ENCODE measurements at regions not wholly inside any gene's neighbourhood (a gene's known extent, or its start where the extent isn't known, plus 50 kb on each side); places are given as distances from the start of the nearest gene placed in this dataset.
"Not testable (repeated sequence)": the region's sequence is repeated elsewhere in the genome, so short reads cannot be mapped to it uniquely, and the experiment has no call there.

DNA sequence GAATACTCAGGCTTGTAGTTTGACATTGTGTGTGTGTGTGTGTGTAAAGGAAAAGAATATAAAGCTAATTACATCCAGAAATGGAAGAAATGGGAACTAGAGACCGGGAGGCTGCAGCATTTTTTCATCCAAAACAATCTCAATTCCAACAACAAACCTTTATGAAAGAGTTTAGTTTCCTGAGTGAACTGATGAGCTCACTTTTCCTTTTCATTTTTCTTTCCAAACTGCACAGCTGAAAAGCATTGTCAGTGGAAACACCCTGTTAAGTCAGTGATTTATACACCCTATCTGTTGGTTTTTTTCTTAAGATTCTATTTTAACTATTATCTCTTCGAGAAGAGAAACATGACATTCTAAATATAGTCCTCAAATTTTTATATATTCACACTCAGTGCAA lies 130.9 kb downstream of the RFPL4B start:
- H3K4me1 ChIP-seq (ENCODE audit: control insufficient read depth, insufficient read depth, low read length, poor library complexity, severe bottlenecking) = no peaks in the 10 kb centered on the region
- WGBS, 2 experiments (ENCODE audit: insufficient coverage in 2 of 2) = no CpG with 5 or more reads among the region's 2 CpGs
- H3K27ac ChIP-seq (ENCODE audit: low read depth, low read length, severe bottlenecking) = no peak overlapping the region

DNA sequence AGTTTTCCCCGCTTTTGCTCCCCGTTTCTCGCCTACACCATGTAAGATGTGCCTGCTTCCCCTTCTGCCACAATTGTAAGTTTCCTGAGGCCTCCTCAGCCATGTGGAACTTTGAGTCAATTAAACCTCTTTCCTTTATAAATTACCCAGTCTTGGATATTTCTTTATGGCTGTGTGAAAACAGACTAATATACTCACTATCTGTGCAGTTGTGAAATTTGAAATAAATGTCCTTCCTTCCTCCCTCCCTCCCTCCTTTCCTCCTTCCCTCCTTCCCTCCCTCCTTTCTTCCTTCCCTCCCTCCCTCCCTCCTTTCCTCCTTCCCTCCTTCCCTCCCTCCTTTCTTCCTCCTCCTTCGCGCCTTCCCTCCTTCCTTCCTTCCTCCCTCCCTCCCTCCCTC lies 132.8 kb downstream of the RFPL4B start:
- 70 to 85% methylated on average over 2 to 3 of the region's 5 CpGs for WGBS, 2 experiments (ENCODE audit: insufficient coverage in 2 of 2)
- H3K9me3 ChIP-seq (ENCODE audit: control insufficient read depth, low read length); H3K4me3 ChIP-seq (ENCODE audit: extremely low read depth, insufficient read depth, low read length, poor library complexity, severe bottlenecking); H3K36me3 ChIP-seq (ENCODE audit: control insufficient read depth, insufficient read depth, low read length); H3K4me1 ChIP-seq (ENCODE audit: control insufficient read depth, insufficient read depth, low read length, poor library complexity, severe bottlenecking); H3K27ac ChIP-seq (ENCODE audit: low read depth, low read length, severe bottlenecking): not testable (repeated sequence)

More for the DNA sequence above, 130.9 kb downstream of the RFPL4B start:
- H3K4me3 ChIP-seq (ENCODE audit: extremely low read depth, insufficient read depth, low read length, poor library complexity, severe bottlenecking) = no peak overlapping the region
- H3K36me3 ChIP-seq (ENCODE audit: control insufficient read depth, insufficient read depth, low read length) = no peaks in the 10 kb centered on the region
- H3K9me3 ChIP-seq (ENCODE audit: control insufficient read depth, low read length) = no peaks in the 10 kb centered on the region

DNA sequence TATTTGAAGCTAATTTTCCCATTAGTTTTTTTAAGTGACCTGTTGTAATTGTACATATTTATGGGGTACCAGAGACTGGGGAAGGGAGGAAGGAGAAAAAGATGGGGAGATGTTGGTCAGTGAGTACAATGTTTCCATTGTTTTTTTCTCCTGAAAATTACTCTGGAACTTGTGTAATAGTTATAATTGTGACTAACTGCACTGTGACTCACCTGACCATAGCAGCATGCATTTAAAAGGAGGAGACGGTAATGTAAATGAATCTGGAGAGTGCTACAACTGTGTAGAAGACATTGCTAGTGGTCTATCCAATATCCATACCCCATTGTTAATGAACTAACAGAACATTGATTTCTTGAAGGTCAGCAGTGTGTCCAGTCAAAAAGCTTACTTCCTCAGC lies 133.4 kb downstream of the RFPL4B start:
- Histone ChIP-seq H3K36me3 (ENCODE audit: control insufficient read depth, insufficient read depth, low read length) (no peaks in the 10 kb centered on the region), H3K9me3 (ENCODE audit: control insufficient read depth, low read length) (no peaks in the 10 kb centered on the region), H3K4me3 (ENCODE audit: extremely low read depth, insufficient read depth, low read length, poor library complexity, severe bottlenecking) (no peak overlapping the region), H3K27ac (ENCODE audit: low read depth, low read length, severe bottlenecking) (no peak overlapping the region), H3K4me1 (ENCODE audit: control insufficient read depth, insufficient read depth, low read length, poor library complexity, severe bottlenecking) (no peaks in the 10 kb centered on the region)
- no CpG with 5 or more reads among the region's 1 CpG for WGBS, 2 experiments (ENCODE audit: insufficient coverage in 2 of 2)

DNA sequence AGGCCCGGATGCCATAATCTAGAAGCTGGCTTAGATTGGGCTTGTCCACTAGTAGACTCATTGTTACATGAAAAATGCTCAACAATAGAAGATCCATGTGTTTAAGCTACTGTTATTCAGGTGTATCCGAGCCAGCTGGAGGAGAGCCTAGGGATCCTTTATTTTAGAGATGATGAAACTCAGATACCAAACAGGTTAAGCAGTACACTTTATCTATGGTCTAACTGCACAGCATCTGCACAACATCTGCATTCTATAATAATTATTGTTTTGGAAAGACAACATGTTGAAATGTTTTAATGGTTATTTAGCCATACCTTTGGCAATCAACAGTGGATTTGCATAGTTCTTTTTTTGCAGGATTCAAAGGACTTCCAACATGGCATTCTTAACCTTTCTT lies 134.1 kb downstream of the RFPL4B start:
- WGBS, 2 experiments (ENCODE audit: insufficient coverage in 2 of 2) = 100% methylated on average over 1 to 2 of the region's 2 CpGs
- no peaks in the 10 kb centered on the region for H3K36me3 ChIP-seq (ENCODE audit: control insufficient read depth, insufficient read depth, low read length)
- H3K4me1 ChIP-seq (ENCODE audit: control insufficient read depth, insufficient read depth, low read length, poor library complexity, severe bottlenecking) = no peaks in the 10 kb centered on the region
- H3K27ac ChIP-seq (ENCODE audit: low read depth, low read length, severe bottlenecking) = no peak overlapping the region
- H3K9me3 ChIP-seq (ENCODE audit: control insufficient read depth, low read length) = no peaks in the 10 kb centered on the region
- no peak overlapping the region for H3K4me3 ChIP-seq (ENCODE audit: extremely low read depth, insufficient read depth, low read length, poor library complexity, severe bottlenecking)

DNA sequence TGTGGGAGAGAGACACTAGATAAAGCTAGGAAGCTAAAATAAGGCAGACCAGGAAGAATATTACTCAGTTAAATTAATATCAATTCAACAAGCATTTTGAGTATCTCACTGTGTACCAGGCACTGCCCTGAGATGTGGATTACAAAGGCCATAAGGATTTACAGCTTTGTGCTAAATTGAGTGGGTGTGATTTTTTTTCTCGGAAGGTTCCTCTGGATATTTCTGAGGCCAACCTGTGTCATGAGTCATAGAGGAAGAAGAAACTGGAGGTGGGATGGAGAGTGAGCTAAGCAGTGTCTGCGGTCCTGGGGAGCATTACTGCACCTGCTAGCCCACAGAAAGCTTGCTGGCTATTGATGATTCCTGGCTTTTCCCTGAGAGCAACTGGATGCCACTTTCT lies 135.2 kb downstream of the RFPL4B start:
- H3K27ac ChIP-seq (ENCODE audit: low read depth, low read length, severe bottlenecking) = no peak overlapping the region
- WGBS, 2 experiments (ENCODE audit: insufficient coverage in 2 of 2) = 95 to 100% methylated on average over 2 of the region's 2 CpGs
- no peak overlapping the region for H3K4me3 ChIP-seq (ENCODE audit: extremely low read depth, insufficient read depth, low read length, poor library complexity, severe bottlenecking)
- no peaks in the 10 kb centered on the region for H3K36me3 ChIP-seq (ENCODE audit: control insufficient read depth, insufficient read depth, low read length)
- no peaks in the 10 kb centered on the region for H3K9me3 ChIP-seq (ENCODE audit: control insufficient read depth, low read length)
- H3K4me1 ChIP-seq (ENCODE audit: control insufficient read depth, insufficient read depth, low read length, poor library complexity, severe bottlenecking) = no peaks in the 10 kb centered on the region

DNA sequence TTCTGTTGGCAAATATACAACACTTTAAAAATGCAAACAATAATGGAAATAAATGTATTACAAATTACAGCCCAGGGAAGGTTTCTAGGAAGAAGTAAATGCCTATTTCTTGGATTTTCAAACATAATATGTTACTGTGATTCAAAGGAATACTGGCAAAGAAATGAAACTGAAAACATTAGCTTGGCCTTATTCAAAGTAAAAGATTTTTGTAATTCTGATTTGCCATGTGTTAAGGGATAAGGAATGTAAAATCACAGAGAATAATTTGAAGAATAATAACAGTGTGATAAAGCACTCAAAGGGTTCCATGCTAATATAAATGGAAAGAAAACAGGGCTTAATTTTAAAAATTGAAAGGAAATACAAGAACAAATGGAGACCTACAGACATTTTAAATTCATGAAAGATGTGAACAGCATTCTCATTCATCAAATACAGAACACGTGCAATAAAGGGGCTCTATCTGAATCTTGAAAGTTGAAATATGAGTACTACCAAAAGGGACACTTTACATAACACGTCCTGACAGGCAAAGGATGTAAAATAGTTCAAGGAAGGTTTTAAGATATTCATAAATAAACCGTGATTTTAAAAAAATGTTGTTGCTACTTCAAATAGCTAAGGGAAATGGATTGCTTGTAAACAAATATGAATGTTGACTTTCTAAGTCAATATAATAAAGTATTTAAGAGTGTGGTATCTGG lies 138.1 kb downstream of the RFPL4B start:
- H3K9me3 ChIP-seq (ENCODE audit: control insufficient read depth, low read length) = no peaks in the 10 kb centered on the region
- no peak overlapping the region for H3K4me3 ChIP-seq (ENCODE audit: extremely low read depth, insufficient read depth, low read length, poor library complexity, severe bottlenecking)
- H3K4me1 ChIP-seq (ENCODE audit: control insufficient read depth, insufficient read depth, low read length, poor library complexity, severe bottlenecking) = no peaks in the 10 kb centered on the region
- WGBS, 2 experiments (ENCODE audit: insufficient coverage in 2 of 2) = 95% methylated on average over 3 of the region's 3 CpGs; no CpG with 5 or more reads in 1 of the 2 experiments
- no peaks in the 10 kb centered on the region for H3K36me3 ChIP-seq (ENCODE audit: control insufficient read depth, insufficient read depth, low read length)
- no peak overlapping the region for H3K27ac ChIP-seq (ENCODE audit: low read depth, low read length, severe bottlenecking)

DNA sequence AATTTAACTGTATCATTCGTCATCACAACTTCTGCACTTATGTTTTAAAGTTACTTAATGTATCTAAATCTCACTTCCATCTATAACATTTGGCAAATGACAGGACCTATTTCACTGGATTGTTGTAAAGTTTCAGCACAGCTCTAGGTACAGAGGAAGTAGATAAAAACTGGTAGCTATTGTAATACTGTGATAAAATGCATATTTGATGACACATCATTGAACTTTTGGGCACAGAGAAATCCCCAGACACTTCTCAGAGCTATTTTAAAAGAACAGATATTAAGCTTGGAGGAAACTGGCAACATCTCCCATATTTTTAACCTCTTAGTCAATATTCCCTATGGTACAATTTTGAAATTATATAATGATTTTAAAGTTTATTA lies 138.7 kb downstream of the RFPL4B start:
- no peak overlapping the region for H3K4me3 ChIP-seq (ENCODE audit: extremely low read depth, insufficient read depth, low read length, poor library complexity, severe bottlenecking)
- H3K36me3 ChIP-seq (ENCODE audit: control insufficient read depth, insufficient read depth, low read length) = no peaks in the 10 kb centered on the region
- H3K27ac ChIP-seq (ENCODE audit: low read depth, low read length, severe bottlenecking) = no peak overlapping the region
- H3K9me3 ChIP-seq (ENCODE audit: control insufficient read depth, low read length) = no peaks in the 10 kb centered on the region
- no CpG with 5 or more reads among the region's 1 CpG for WGBS, 2 experiments (ENCODE audit: insufficient coverage in 2 of 2)
- no peaks in the 10 kb centered on the region for H3K4me1 ChIP-seq (ENCODE audit: control insufficient read depth, insufficient read depth, low read length, poor library complexity, severe bottlenecking)

DNA sequence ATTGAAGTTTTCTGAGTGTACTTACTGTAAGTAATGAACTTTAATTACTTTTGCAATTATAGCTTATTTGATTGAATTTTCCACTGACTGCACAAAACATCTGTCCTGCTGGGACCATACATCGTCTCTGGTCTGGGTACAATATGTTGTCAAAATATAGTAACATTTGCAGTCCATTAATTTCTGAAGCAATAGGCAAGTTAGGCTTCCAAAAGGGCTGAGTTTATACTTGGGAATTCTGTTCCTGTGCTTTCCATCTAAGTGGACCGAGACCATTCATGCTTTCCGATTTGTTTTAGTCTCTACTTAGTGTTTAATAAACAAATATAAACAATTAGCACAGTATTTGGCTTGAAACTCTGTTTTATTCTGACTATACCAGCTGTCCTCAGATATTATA lies 139.3 kb downstream of the RFPL4B start:
- H3K27ac ChIP-seq (ENCODE audit: low read depth, low read length, severe bottlenecking) = no peak overlapping the region
- WGBS, 2 experiments (ENCODE audit: insufficient coverage in 2 of 2) = no CpG with 5 or more reads among the region's 3 CpGs
- H3K4me1 ChIP-seq (ENCODE audit: control insufficient read depth, insufficient read depth, low read length, poor library complexity, severe bottlenecking) = no peaks in the 10 kb centered on the region
- H3K9me3 ChIP-seq (ENCODE audit: control insufficient read depth, low read length) = no peaks in the 10 kb centered on the region
- H3K36me3 ChIP-seq (ENCODE audit: control insufficient read depth, insufficient read depth, low read length) = no peaks in the 10 kb centered on the region
- H3K4me3 ChIP-seq (ENCODE audit: extremely low read depth, insufficient read depth, low read length, poor library complexity, severe bottlenecking) = no peak overlapping the region

DNA sequence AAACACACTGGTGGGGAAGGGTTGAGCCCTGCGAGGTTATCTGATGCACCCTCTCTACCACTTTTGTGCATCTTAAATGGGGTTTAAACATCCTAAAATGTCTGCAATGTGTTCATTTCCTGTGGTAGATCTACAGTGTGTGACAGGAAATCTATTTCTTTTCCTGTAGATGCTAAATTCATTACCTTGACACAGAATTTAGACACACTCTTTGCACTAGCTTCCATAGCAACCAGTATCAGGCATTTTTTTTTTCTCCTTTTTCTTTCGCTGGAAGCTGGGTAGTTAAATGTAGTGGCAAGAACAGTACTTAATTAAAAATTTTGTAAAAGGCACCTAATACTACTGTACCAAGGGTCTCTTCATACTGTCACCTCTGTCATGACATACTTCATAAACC lies 141.1 kb downstream of the RFPL4B start:
- Histone ChIP-seq H3K4me3 (ENCODE audit: extremely low read depth, insufficient read depth, low read length, poor library complexity, severe bottlenecking) (no peak overlapping the region), H3K27ac (ENCODE audit: low read depth, low read length, severe bottlenecking) (no peak overlapping the region)

DNA sequence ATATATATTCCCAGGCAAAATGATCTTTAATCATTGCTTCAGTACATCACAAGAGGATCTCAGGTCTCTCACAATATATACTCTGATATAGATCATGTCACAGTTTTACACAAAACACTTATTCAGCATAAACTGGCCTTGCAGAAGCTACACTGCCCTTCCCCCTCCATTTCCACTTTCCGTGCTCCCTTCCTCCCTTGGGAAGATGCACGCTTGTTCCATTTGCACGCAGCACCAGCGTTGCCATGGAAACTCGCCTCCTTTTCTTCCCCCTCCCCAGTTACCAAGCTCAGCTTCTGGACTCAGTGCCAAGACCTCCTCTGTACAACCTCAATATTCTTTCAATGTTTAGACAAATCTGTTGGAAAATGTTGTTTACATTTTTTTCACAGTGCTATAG lies 154.6 kb downstream of the RFPL4B start:
- H3K27ac ChIP-seq (ENCODE audit: low read depth, low read length, severe bottlenecking) = no peak overlapping the region
- H3K9me3 ChIP-seq (ENCODE audit: control insufficient read depth, low read length) = no peaks in the 10 kb centered on the region
- H3K36me3 ChIP-seq (ENCODE audit: control insufficient read depth, insufficient read depth, low read length) = no peaks in the 10 kb centered on the region
- no peaks in the 10 kb centered on the region for H3K4me1 ChIP-seq (ENCODE audit: control insufficient read depth, insufficient read depth, low read length, poor library complexity, severe bottlenecking)
- WGBS, 2 experiments (ENCODE audit: insufficient coverage in 2 of 2) = 53 to 79% methylated on average over 3 to 5 of the region's 5 CpGs
- no peak overlapping the region for H3K4me3 ChIP-seq (ENCODE audit: extremely low read depth, insufficient read depth, low read length, poor library complexity, severe bottlenecking)

More for the DNA sequence above, 141.1 kb downstream of the RFPL4B start:
- Histone ChIP-seq H3K36me3 (ENCODE audit: control insufficient read depth, insufficient read depth, low read length) (no peaks in the 10 kb centered on the region), H3K4me1 (ENCODE audit: control insufficient read depth, insufficient read depth, low read length, poor library complexity, severe bottlenecking) (no peaks in the 10 kb centered on the region), H3K9me3 (ENCODE audit: control insufficient read depth, low read length) (no peaks in the 10 kb centered on the region)
- no CpG with 5 or more reads among the region's 2 CpGs for WGBS, 2 experiments (ENCODE audit: insufficient coverage in 2 of 2)

DNA sequence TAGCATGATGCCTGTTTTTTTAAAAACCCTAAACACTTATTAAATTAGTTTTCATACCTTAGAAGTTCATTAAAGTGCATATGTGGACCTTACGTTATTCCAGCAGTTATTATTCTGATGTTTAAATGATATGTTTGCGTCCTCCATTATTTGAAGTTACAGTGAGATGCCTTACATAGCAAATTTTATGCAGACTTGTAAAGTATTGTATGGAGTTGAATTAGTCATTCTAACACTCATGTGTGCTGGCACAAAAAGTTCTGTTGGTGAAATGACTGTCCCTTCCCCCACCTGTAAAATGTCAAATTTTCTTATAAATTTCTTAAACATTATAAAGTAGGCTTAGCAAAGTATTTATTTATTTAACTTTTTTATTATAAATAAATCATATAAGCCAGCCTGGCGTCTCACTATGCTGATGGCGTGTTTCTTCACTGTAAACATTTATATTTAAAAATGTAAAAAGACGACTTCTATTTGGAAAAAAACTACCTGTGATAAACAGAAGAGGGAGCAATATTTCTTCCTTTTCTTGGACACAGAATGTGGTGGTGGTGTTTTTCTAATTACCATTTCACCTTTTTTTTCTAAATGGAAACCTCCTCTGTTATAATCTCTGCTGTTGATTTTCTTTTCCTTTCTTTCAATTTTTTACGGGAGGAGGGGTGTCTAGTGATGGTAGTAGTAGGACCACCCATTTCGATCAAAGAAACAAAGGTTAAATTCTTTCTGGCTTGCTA lies 155.4 kb downstream of the RFPL4B start:
- no peaks in the 10 kb centered on the region for H3K9me3 ChIP-seq (ENCODE audit: control insufficient read depth, low read length)
- no peaks in the 10 kb centered on the region for H3K36me3 ChIP-seq (ENCODE audit: control insufficient read depth, insufficient read depth, low read length)
- H3K27ac ChIP-seq (ENCODE audit: low read depth, low read length, severe bottlenecking) = peak overlapping the region; percentile 64
- WGBS, 2 experiments (ENCODE audit: insufficient coverage in 2 of 2) = no CpG with 5 or more reads among the region's 7 CpGs
- H3K4me1 ChIP-seq (ENCODE audit: control insufficient read depth, insufficient read depth, low read length, poor library complexity, severe bottlenecking) = no peaks in the 10 kb centered on the region
- no peak overlapping the region for H3K4me3 ChIP-seq (ENCODE audit: extremely low read depth, insufficient read depth, low read length, poor library complexity, severe bottlenecking)
